SU-DHL-6 (cell line): ENCODE measurements at regions not wholly inside any gene's neighbourhood (a gene's known extent, or its start where the extent isn't known, plus 50 kb on each side); places are given as distances from the start of the nearest gene placed in this dataset.

Source experiments
- H2AFZ ChIP-seq: fragments of 200-600 bp; sonication (generic); 2 replicates; pipeline ENCODE4 v1.6.1; 2014; ENCODE audit warnings: low read depth, mild to moderate bottlenecking, moderate library complexity, mixed read lengths, antibody characterized with exemption, low read length; ENCODE audit not compliant: severe bottlenecking
- H3F3A ChIP-seq: fragments of 200-600 bp; shearing (Covaris generic); 2 replicates; pipeline ENCODE4 v1.6.0; 2016; ENCODE audit warnings: antibody characterized with exemption, mild to moderate bottlenecking; ENCODE audit not compliant: insufficient read depth
- H3K27ac ChIP-seq: fragments of 200-600 bp; sonication (generic); 2 replicates; pipeline ENCODE4 v1.5.1; 2016; ENCODE audit warnings: low read depth, mild to moderate bottlenecking, low read length, moderate library complexity, mixed read lengths
- H3K27me3 ChIP-seq: fragments of 200-600 bp; sonication (generic), shearing (Covaris generic); 2 replicates; pipeline ENCODE4 v1.6.0; 2014; ENCODE audit warnings: mild to moderate bottlenecking, low read length
- H3K36me3 ChIP-seq: fragments of 200-600 bp; sonication (generic); 2 replicates; pipeline ENCODE4 v1.6.1; 2014; ENCODE audit warnings: mild to moderate bottlenecking, low read length, mixed read lengths
- H3K4me2 ChIP-seq: fragments of 300-600, 200-600 bp; shearing (Covaris generic), sonication (generic); 2 replicates; pipeline ENCODE4 v1.6.0; 2014; ENCODE audit warnings: low read length, low read depth, mild to moderate bottlenecking; ENCODE audit not compliant: poor library complexity, severe bottlenecking
- H3K4me3 ChIP-seq: fragments of 200-600 bp; sonication (generic); 2 replicates; pipeline ENCODE4 v1.5.1; 2014; ENCODE audit warnings: antibody characterized with exemption, low read length, mild to moderate bottlenecking, mixed read lengths; ENCODE audit not compliant: insufficient read depth, poor library complexity, severe bottlenecking
- H3K79me2 ChIP-seq: fragments of 200-600 bp; sonication (generic); 2 replicates; pipeline ENCODE4 v1.6.1; 2014; ENCODE audit warnings: mild to moderate bottlenecking, low read length, moderate library complexity; ENCODE audit not compliant: insufficient read depth
- H3K9ac ChIP-seq: fragments of 200-600 bp; sonication (generic); 2 replicates; pipeline ENCODE4 v1.7.0; 2014; ENCODE audit warnings: mild to moderate bottlenecking, low read length
- H3K9me2 ChIP-seq: fragments of 200-600 bp; sonication (generic); replicated peaks from 2 replicates; pipeline ENCODE4 v1.6.1; 2014; ENCODE audit warnings: low read length; ENCODE audit not compliant: insufficient read depth
- H3K9me3 ChIP-seq: fragments of 200-600 bp; sonication (generic); 2 replicates; pipeline ENCODE4 v1.6.1; 2014; ENCODE audit warnings: low read length, mixed read lengths; ENCODE audit not compliant: insufficient read depth
- H4K20me1 ChIP-seq: fragments of 200-600 bp; sonication (generic); 2 replicates; pipeline ENCODE4 v1.6.1; 2014; ENCODE audit warnings: low read depth, mild to moderate bottlenecking, antibody characterized with exemption, low read length, moderate library complexity, mixed read lengths
- EZH2phosphoT487 ChIP-seq: fragments of 200-600 bp; sonication (generic), shearing (Covaris generic); conservative IDR thresholded peaks from 2 replicates; pipeline ENCODE4 v1.6.1; 2018; ENCODE audit warnings: mild to moderate bottlenecking, antibody characterized with exemption, low read length, moderate library complexity, mixed read lengths
- TF ChIP-seq, protein P1 (sequence below): fragments of 200-600 bp; sonication (generic); IDR thresholded peaks from one replicate; pipeline ENCODE4 v1.5.1; 2017; ENCODE audit warnings: antibody characterized with exemption, mild to moderate bottlenecking, low read length, moderate library complexity; ENCODE audit not compliant: insufficient read depth, poor library complexity, severe bottlenecking

DNA sequence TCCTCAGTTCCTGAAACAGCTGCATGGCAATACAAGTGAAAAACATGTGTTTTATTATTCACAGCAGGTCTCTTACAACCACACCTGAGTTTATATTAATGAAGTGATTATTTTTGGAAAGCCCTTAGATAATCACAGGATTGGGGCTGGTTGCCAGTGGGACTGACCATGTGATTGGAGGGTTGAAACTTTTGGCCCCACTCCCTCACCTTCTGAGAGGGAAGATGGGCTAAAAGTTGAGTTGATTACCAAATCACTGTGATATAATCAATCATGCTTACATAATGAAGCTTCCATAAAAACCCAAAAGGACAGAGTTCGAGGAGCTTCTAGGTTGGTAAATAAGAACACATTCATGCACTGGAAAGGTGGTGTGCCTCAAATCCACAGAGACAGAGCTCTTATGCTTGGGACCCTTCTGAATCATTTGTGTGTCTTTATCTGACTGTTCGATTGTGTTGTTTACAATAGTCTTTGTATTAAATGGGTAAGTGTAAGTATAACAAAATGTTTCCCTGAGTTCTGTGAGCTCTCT is 393.9 kb downstream of the RPS24 start:
- Histone ChIP-seq H2AFZ (no peak overlapping the region), H3F3A (no peaks in the 10 kb centered on the region), H3K79me2 (no peaks in the 10 kb centered on the region), H3K9me2 (no peaks in the 10 kb centered on the region), H4K20me1 (no peaks in the 10 kb centered on the region), H3K4me3 (no peak overlapping the region), H3K27me3 (no peaks in the 10 kb centered on the region), H3K36me3 (no peaks in the 10 kb centered on the region), H3K27ac (no peak overlapping the region), H3K9ac (no peak overlapping the region), H3K9me3 (no peaks in the 10 kb centered on the region), H3K4me2 (no peak overlapping the region)
- no peak for TF ChIP-seq EZH2phosphoT487

DNA sequence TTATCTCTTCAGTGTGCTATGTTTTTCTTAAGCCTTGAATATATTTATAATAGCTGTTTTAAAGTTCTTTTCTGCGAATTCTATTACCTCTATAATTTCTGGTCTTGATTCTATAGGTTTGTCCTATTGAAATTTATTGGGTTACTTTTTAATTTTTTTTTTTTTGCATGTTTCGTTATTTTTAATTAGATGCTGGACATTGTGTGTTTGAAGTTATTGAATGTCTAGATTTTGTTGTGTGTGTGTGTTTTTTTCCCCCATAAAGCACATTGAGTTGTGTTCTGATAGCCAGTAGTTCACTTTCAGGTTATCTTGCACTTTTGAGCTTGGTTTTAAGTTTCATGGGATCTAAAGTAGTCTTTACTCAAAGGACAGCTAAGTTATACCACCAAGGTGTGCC is 394.9 kb downstream of the RPS24 start:
- TF ChIP-seq EZH2phosphoT487: no peak
- TF ChIP-seq, protein P1, sequence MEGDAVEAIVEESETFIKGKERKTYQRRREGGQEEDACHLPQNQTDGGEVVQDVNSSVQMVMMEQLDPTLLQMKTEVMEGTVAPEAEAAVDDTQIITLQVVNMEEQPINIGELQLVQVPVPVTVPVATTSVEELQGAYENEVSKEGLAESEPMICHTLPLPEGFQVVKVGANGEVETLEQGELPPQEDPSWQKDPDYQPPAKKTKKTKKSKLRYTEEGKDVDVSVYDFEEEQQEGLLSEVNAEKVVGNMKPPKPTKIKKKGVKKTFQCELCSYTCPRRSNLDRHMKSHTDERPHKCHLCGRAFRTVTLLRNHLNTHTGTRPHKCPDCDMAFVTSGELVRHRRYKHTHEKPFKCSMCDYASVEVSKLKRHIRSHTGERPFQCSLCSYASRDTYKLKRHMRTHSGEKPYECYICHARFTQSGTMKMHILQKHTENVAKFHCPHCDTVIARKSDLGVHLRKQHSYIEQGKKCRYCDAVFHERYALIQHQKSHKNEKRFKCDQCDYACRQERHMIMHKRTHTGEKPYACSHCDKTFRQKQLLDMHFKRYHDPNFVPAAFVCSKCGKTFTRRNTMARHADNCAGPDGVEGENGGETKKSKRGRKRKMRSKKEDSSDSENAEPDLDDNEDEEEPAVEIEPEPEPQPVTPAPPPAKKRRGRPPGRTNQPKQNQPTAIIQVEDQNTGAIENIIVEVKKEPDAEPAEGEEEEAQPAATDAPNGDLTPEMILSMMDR: no peak

GRCh38 chr10:78429984-78430383 is 396.3 kb downstream of the RPS24 start:
- Histone ChIP-seq H2AFZ (no peak overlapping the region), H3F3A (no peaks in the 10 kb centered on the region), H3K36me3 (no peaks in the 10 kb centered on the region), H3K79me2 (no peaks in the 10 kb centered on the region), H3K4me2 (no peak overlapping the region), H3K9me3 (no peaks in the 10 kb centered on the region), H3K27me3 (no peaks in the 10 kb centered on the region), H3K9ac (no peak overlapping the region), H4K20me1 (no peaks in the 10 kb centered on the region), H3K4me3 (no peak overlapping the region), H3K27ac (no peak overlapping the region), H3K9me2 (no peaks in the 10 kb centered on the region)
- no peak for TF ChIP-seq EZH2phosphoT487
- TF ChIP-seq, protein P1: no peak

More for the DNA sequence above, 394.9 kb downstream of the RPS24 start:
- H3F3A ChIP-seq: no peaks in the 10 kb centered on the region
- H3K9me2 ChIP-seq: no peaks in the 10 kb centered on the region
- H4K20me1 ChIP-seq: no peaks in the 10 kb centered on the region
- H3K79me2 ChIP-seq: no peaks in the 10 kb centered on the region
- H2AFZ ChIP-seq: no peak overlapping the region
- no peak overlapping the region for H3K4me2 ChIP-seq
- H3K36me3 ChIP-seq: no peaks in the 10 kb centered on the region
- no peak overlapping the region for H3K27ac ChIP-seq
- no peaks in the 10 kb centered on the region for H3K9me3 ChIP-seq
- no peak overlapping the region for H3K9ac ChIP-seq
- no peak overlapping the region for H3K4me3 ChIP-seq
- H3K27me3 ChIP-seq: no peaks in the 10 kb centered on the region

DNA sequence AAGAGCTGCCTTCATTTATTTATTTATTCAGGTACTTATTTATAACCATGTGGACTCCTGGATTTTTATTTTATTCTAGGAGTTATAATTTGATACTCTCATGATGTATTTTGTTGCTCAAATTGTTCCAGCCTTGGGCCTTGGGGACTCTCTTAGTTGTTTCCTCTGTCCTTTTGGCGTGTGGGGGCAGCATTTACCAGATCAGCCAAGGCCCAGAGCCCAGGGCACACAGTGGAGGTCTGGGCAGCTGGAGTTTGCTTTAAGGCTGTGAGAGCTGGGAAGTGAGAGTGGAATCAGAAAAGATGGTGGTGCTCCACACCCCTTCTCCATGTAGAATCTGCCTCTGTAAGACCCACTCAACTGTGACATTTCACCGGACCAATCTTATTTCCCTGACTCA is 398.9 kb downstream of the RPS24 start:
- no peak for TF ChIP-seq EZH2phosphoT487
- TF ChIP-seq, protein P1: no peak
- Histone ChIP-seq H3F3A (no peaks in the 10 kb centered on the region), H3K9ac (no peak overlapping the region), H3K79me2 (no peaks in the 10 kb centered on the region), H3K27ac (no peak overlapping the region), H4K20me1 (no peaks in the 10 kb centered on the region), H3K9me2 (no peaks in the 10 kb centered on the region), H3K4me3 (no peak overlapping the region), H3K36me3 (no peaks in the 10 kb centered on the region), H3K4me2 (no peak overlapping the region), H3K9me3 (no peaks in the 10 kb centered on the region), H2AFZ (no peak overlapping the region), H3K27me3 (no peaks in the 10 kb centered on the region)
